ENCODE measurements at regions not wholly inside any gene's neighbourhood (a gene's known extent, or its start where the extent isn't known, plus 50 kb on each side); places are given as distances from the start of the nearest gene placed in this dataset.

DNA sequence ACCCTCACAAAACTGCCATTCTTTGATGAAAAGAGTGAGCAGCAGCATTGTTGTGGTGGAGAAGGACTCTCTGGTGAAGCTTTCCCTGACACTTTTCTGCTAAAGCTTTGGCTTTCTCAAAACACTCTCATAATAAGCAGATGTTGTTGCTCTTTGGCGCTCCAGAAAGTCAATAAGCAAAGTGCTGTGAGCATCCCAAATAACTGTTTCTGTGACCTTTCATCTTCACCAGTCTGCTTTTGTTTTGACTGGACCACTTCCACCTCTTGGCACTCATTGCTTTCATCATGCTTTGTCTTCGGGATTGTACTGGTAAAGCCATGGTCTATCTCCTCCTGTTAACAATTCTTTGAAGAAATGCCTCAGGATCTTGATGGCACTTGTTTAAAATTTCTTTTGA, 424.7 kb upstream of the TMPO start:
- H3K27me3 ChIP-seq: no peaks in the 10 kb centered on the region
- H3K27ac ChIP-seq: no peak overlapping the region
- H3K4me3 ChIP-seq: no peak overlapping the region
- H3K4me1 ChIP-seq: no peaks in the 10 kb centered on the region
- no peak for DNase-seq
- no peaks in the 10 kb centered on the region for H3K9me3 ChIP-seq (replicated peaks)
- H3K36me3 ChIP-seq: no peaks in the 10 kb centered on the region

DNA sequence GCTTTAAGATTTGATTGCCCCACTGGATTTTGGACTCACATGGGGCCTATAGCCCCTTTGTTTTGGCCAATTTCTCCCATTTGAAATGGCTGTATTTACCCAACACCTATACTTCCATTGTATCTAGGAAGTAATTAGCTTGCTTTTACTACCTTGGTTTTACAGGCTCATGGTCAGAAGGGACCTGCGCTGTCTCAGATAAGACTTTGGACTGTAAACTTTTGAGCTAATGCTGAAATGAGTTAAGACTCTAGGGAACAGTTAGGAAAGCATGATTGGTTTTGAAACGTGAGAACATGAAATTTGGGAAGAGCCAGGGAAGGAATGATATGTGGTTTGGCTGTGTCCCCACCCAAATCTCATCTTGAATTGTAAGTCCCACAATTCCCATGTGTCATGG, 419.0 kb upstream of the TMPO start:
- H3K27ac ChIP-seq: no peak overlapping the region
- H3K4me1 ChIP-seq: no peaks in the 10 kb centered on the region
- no peak for DNase-seq
- H3K4me3 ChIP-seq: no peak overlapping the region
- H3K9me3 ChIP-seq (replicated peaks): no peaks in the 10 kb centered on the region
- no peaks in the 10 kb centered on the region for H3K36me3 ChIP-seq
- H3K27me3 ChIP-seq: no peaks in the 10 kb centered on the region

GRCh38 chr12:98106031-98106683, 409.2 kb upstream of the TMPO start:
- Histone ChIP-seq H3K9me3 (replicated peaks) (no peaks in the 10 kb centered on the region), H3K27ac (no peak overlapping the region), H3K27me3 (no peaks in the 10 kb centered on the region), H3K36me3 (no peaks in the 10 kb centered on the region), H3K4me1 (no peaks in the 10 kb centered on the region), H3K4me3 (no peak overlapping the region)
- no peak for DNase-seq

GRCh38 chr12:98109266-98109665, 406.1 kb upstream of the TMPO start:
- no peaks in the 10 kb centered on the region for H3K27me3 ChIP-seq
- DNase-seq: no peak

GRCh38 chr12:98110536-98110935, 404.9 kb upstream of the TMPO start:
- H3K36me3 ChIP-seq: no peaks in the 10 kb centered on the region
- no peaks in the 10 kb centered on the region for H3K9me3 ChIP-seq (replicated peaks)
- no peak overlapping the region for H3K4me3 ChIP-seq
- no peak overlapping the region for H3K27ac ChIP-seq
- no peak for DNase-seq
- H3K27me3 ChIP-seq: no peaks in the 10 kb centered on the region
- no peaks in the 10 kb centered on the region for H3K4me1 ChIP-seq

More at GRCh38 chr12:98109266-98109665, 406.1 kb upstream of the TMPO start:
- Histone ChIP-seq H3K9me3 (replicated peaks) (no peaks in the 10 kb centered on the region), H3K27ac (no peak overlapping the region), H3K4me1 (no peaks in the 10 kb centered on the region), H3K4me3 (no peak overlapping the region), H3K36me3 (no peaks in the 10 kb centered on the region)

- no peaks in the 10 kb centered on the region for H3K4me1 ChIP-seq
- DNase-seq: no peak
- H3K9me3 ChIP-seq (replicated peaks): no peaks in the 10 kb centered on the region
- H3K27me3 ChIP-seq: no peaks in the 10 kb centered on the region
- H3K27ac ChIP-seq: no peak overlapping the region
- H3K36me3 ChIP-seq: no peaks in the 10 kb centered on the region
- H3K4me3 ChIP-seq: no peak overlapping the region
Observed at GRCh38 chr12:98113548-98113947, 401.8 kb upstream of the TMPO start.

DNA sequence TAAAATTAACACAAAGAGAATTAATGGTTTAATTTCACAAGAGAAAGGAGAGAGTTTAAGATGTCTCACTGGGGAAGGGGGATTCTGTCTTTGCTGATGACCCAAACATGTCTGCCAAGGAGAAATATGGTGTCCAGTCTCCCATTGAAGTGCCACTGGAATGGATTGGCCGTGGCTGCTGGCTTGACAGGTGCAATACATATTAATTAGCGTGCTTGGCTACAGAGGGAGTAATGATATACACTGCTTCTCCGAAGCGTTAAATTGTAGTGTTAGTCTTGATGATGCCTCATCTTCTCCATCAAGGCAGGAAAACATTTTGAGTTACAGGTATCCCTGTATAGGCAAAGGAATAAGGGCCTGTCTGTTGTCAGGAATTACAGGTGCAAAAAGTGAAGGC, 393.4 kb upstream of the TMPO start:
- no peak for DNase-seq
- Histone ChIP-seq H3K9me3 (replicated peaks) (no peaks in the 10 kb centered on the region), H3K36me3 (no peaks in the 10 kb centered on the region), H3K27me3 (no peaks in the 10 kb centered on the region), H3K4me3 (no peak overlapping the region), H3K4me1 (no peaks in the 10 kb centered on the region), H3K27ac (no peak overlapping the region)

- no peak for DNase-seq
- Histone ChIP-seq H3K9me3 (replicated peaks) (no peaks in the 10 kb centered on the region), H3K4me1 (no peaks in the 10 kb centered on the region), H3K4me3 (no peak overlapping the region), H3K27ac (no peak overlapping the region), H3K27me3 (no peaks in the 10 kb centered on the region), H3K36me3 (no peaks in the 10 kb centered on the region)
Observed at GRCh38 chr12:98123021-98123461, 392.3 kb upstream of the TMPO start.

DNA sequence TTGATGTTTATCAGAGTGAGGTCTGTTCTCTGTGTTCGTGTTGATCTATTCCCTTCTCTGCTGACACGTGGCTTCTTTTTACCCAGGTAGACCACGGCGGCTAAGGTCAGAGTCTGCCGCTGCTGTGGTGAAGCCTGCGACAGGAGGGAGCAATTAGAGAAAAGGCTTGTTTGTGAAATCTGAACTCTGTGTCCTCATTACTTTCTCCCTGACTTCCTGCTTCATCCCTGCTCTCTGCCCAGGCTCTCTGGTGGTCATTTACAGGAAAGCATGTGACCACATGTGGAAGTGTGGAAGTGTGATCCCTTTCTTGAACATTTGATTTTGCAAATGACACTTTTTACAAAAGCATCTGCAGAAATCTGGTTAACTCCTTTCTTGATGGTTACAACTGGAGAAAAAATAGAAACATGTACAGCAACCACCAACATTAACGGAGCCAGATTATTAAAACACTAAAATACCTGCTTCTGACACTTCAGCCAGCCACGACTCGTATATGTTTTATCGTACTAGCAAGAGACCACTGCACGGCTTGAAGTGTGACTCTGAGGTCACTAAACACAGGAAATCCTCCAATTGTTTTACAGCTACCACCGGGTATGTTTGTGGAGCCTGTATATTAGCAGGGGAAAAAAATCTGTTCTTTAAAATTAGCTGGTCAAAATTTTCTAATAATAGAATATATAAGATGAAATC, 388.6 kb upstream of the TMPO start:
- no peak overlapping the region for H3K4me3 ChIP-seq
- no peaks in the 10 kb centered on the region for H3K4me1 ChIP-seq
- H3K9me3 ChIP-seq (replicated peaks): no peaks in the 10 kb centered on the region
- DNase-seq: no peak
- H3K27me3 ChIP-seq: no peaks in the 10 kb centered on the region
- H3K36me3 ChIP-seq: no peaks in the 10 kb centered on the region
- H3K27ac ChIP-seq: no peak overlapping the region

- no peaks in the 10 kb centered on the region for H3K4me1 ChIP-seq
- H3K27me3 ChIP-seq: no peaks in the 10 kb centered on the region
- H3K27ac ChIP-seq: no peak overlapping the region
- no peaks in the 10 kb centered on the region for H3K36me3 ChIP-seq
- no peaks in the 10 kb centered on the region for H3K9me3 ChIP-seq (replicated peaks)
- H3K4me3 ChIP-seq: no peak overlapping the region
- DNase-seq: no peak
Observed at GRCh38 chr12:98127336-98127679, 388.1 kb upstream of the TMPO start.

DNA sequence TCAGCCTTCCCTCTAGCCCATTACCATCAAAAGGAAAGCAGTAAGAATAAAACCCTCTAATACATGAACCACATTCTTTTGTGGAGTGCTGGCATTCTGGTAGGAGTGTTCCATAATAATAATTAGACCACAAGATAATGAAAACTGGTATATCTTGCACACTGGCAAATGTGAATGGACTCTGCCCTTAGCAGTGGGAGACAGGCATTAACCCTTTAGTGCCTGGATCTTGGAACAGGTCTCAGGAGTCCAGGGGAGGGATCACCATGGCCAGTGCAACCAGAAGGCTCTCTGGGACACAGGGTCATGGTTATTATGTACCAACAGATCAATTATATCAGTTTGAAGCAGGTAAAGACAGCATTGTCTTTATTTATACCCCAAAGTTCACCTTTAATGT, 387.5 kb upstream of the TMPO start:
- DNase-seq: no peak
- H3K9me3 ChIP-seq (replicated peaks): no peaks in the 10 kb centered on the region
- no peaks in the 10 kb centered on the region for H3K27me3 ChIP-seq
- no peaks in the 10 kb centered on the region for H3K36me3 ChIP-seq
- no peaks in the 10 kb centered on the region for H3K4me1 ChIP-seq
- no peak overlapping the region for H3K4me3 ChIP-seq
- H3K27ac ChIP-seq: no peak overlapping the region

GRCh38 chr12:98136544-98136943, 378.8 kb upstream of the TMPO start:
- no peaks in the 10 kb centered on the region for H3K36me3 ChIP-seq

DNA sequence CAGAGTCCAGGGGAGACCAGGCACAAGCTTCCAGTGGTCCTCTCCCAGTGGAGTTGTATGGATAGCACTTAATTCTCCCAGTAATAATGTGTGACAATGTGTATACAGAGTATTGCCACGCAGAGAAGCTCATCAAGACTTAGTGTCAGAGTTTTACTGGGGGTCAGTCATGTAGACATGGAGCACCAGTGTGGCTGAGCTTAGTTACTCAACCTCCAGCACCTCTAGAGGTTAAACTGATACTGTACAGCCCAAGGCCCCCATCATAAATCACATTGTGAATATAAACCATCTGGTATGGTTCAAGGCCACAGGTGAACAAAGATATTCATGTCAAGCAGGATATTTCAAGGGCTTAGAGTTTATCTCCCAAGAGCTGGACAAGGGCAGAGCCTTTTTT, 378.1 kb upstream of the TMPO start:
- H3K4me1 ChIP-seq: no peaks in the 10 kb centered on the region
- no peak overlapping the region for H3K27ac ChIP-seq
- DNase-seq: no peak

More at GRCh38 chr12:98136544-98136943, 378.8 kb upstream of the TMPO start:
- H3K27me3 ChIP-seq: no peaks in the 10 kb centered on the region
- DNase-seq: no peak
- H3K4me1 ChIP-seq: no peaks in the 10 kb centered on the region
- no peaks in the 10 kb centered on the region for H3K9me3 ChIP-seq (replicated peaks)
- H3K4me3 ChIP-seq: no peak overlapping the region
- no peak overlapping the region for H3K27ac ChIP-seq

GRCh38 chr12:98144953-98145352, 370.4 kb upstream of the TMPO start:
- DNase-seq: no peak
- Histone ChIP-seq H3K9me3 (replicated peaks) (no peaks in the 10 kb centered on the region), H3K27me3 (no peaks in the 10 kb centered on the region), H3K4me1 (no peaks in the 10 kb centered on the region), H3K4me3 (no peak overlapping the region), H3K27ac (no peak overlapping the region), H3K36me3 (no peaks in the 10 kb centered on the region)

More for the DNA sequence above, 378.1 kb upstream of the TMPO start:
- H3K4me3 ChIP-seq: no peak overlapping the region
- H3K27me3 ChIP-seq: no peaks in the 10 kb centered on the region
- H3K9me3 ChIP-seq (replicated peaks): no peaks in the 10 kb centered on the region
- no peaks in the 10 kb centered on the region for H3K36me3 ChIP-seq

GRCh38 chr12:98146043-98146442, 369.3 kb upstream of the TMPO start:
- no peaks in the 10 kb centered on the region for H3K9me3 ChIP-seq (replicated peaks)
- no peaks in the 10 kb centered on the region for H3K27me3 ChIP-seq
- H3K4me3 ChIP-seq: no peak overlapping the region
- H3K4me1 ChIP-seq: no peaks in the 10 kb centered on the region
- H3K27ac ChIP-seq: no peak overlapping the region
- no peak for DNase-seq
- H3K36me3 ChIP-seq: no peaks in the 10 kb centered on the region

- Histone ChIP-seq H3K9me3 (replicated peaks) (no peaks in the 10 kb centered on the region), H3K27me3 (no peaks in the 10 kb centered on the region), H3K4me3 (no peak overlapping the region), H3K27ac (no peak overlapping the region), H3K36me3 (no peaks in the 10 kb centered on the region), H3K4me1 (no peaks in the 10 kb centered on the region)
- DNase-seq: no peak
Observed at GRCh38 chr12:98146487-98146886, 368.9 kb upstream of the TMPO start.
